ENCODE measurements at regions not wholly inside any gene's neighbourhood (a gene's known extent, or its start where the extent isn't known, plus 50 kb on each side); places are given as distances from the start of the nearest gene placed in this dataset.
"Not testable (repeated sequence)": the region's sequence is repeated elsewhere in the genome, so short reads cannot be mapped to it uniquely, and the experiment has no call there.

DNA sequence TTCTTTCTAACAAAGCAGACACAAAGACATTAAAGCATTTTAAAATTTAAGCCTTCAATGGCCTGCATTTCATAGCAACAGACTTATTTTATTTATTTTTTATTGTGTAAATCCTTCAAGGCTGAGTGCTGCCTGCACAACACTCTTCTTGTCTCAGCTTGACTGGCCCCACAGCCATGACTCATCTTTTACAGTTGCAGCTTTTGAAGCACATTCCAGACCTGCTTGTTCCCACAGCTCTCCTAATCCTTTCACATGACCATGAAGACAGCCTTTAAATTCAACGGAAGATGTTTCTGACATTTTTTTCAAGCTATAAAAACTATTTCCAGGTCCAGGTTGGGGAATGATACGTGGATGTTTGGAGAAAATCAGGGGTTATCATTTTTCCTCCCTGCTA, 276.9 kb upstream of the TACR3 start:
- peak; percentile 10 for DNase-seq (ENCODE audit: low spot score)

DNA sequence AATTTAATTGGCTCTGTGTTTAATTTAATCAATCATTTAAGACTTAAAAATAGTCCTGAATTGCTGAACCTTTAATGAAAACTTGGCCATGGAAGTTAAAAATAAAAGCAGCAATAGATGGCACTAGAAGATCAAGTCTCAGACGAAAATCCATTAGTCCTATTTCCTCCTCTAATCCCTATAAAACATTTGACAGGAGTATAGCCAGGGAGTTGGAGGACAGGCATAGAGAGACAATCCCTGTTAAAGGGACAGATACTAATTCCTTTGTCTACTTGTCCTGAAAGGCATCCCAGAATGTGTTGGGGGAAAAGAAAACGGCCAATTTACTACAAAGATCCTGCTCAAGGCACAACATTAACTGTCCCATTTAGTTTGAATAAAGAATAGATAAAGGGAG, 276.3 kb upstream of the TACR3 start:
- peak; percentile 50 for DNase-seq (ENCODE audit: low spot score)

DNA sequence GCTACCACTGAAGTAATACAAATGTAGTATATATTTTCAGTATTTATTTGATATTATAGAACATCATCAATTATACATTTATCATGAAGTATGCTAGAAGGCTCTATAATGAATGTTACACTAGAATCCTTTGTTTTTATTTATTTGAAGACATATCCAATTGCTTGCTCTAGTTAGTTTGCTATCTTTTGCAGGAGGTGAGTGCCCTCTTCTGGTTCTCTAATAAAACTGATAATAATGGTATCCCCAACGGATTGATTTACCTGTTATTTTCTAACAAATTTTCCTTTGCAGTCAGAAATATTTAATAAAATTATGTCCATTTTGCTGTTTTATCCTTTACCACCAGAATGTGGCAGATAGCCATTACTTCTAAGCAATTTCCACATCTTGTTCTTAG, 274.3 kb upstream of the TACR3 start:
- no peak for DNase-seq (ENCODE audit: low spot score)

GRCh38 chr4:103982454-103982853, 262.7 kb upstream of the TACR3 start:
- DNase-seq (ENCODE audit: low spot score) = no peak

GRCh38 chr4:103948244-103949018, 228.6 kb upstream of the TACR3 start:
- no peak for DNase-seq (ENCODE audit: low spot score)

DNA sequence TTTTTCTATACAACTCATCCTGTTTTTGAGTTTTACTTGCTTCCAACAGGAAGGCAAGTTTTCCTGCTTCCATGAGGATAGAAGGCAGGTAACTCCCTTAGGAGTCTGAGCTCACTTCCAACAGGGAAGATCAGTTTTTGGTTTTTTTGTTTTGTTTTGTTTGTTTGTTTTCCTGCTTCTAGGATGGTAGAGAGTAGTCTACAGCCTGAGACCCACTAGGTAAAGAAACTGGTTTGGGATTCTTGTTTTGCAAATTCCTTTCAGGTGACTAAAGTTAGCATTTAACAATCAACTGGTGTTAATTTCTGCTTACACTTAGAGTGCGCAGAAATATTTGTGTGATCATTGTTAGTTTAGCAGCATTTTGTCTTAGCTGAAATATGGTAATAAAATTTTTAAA, 227.8 kb upstream of the TACR3 start:
- no peak for DNase-seq (ENCODE audit: low spot score)

DNA sequence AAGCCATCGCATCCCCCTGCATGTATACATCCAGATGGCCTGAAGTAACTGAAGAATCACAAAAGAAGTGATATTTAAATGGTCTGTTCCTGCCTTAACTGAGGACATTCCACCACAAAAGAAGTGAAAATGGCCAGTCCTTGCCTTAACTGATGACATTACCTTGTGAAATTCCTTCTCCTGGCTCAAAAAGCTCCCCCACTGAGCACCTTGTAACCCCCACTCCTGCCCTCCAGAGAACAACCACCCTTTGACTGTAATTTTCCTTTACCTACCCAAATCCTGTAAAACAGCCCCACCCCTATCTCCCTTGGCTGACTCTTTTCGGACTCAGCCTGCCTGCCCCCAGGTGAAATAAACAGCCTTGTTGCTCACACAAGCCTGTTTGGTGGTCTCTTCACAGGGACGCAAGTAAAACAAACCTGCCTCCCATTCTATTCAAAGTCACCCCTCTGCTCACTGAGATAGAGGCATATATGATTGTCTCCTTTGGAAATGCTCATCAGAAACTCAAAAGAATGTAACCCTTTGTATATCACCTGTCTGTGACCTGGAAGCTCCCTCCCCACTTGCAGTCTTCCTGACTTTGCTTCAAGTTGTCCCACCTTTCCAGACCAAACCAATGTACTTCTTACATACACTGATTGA, 227.0 kb upstream of the TACR3 start:
- not testable (repeated sequence) for DNase-seq (ENCODE audit: low spot score)

DNA sequence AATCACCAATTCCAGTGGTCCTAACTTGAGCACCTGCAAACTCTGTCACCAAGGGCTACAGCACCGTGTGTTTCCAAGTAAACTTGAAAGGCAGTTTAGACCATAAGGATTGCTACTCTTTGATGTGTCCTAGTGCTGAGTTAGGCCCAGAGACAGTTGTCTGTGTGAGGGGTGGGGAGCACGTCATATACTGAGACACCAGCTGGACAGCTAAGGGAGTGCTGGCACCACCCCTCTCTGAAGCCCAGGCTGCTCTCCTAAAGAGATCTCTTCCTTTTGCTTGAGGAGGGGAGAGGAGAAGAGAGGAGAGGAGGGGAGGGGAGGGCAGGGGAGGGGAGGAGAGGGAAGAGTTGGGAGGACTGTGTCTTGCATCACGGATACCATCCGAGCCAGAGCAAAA, 218.7 kb upstream of the TACR3 start:
- no peak for DNase-seq (ENCODE audit: low spot score)

GRCh38 chr4:103936653-103937145, 216.9 kb upstream of the TACR3 start:
- no peak for DNase-seq (ENCODE audit: low spot score)

DNA sequence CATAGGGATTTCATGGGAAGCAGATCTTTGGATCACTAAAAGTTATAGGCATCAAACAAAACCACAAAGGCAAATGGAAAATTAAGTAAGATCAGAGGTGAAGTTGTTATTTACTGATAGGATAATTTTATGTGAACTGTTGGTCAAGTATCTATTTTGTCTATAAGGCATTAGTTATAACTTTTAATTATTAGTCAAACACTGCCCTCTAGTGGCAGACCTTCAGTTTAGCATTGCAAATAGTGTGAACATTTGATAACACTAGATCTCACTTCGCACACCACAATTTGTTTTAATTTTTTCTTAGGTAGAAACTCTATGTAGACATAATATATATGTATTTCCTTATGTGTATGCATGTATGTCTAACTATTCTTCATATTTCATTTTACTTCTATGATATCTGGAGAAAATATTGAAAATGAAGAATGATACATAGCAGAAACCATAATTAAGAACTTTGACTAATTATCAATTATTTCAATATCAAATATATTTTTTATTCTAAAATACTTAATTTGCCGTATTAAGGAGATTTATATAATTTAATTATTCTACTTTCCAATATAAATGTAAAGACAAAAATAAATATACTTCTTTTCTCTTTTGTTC, 214.5 kb upstream of the TACR3 start:
- DNase-seq (ENCODE audit: low spot score) = peak; percentile 40

DNA sequence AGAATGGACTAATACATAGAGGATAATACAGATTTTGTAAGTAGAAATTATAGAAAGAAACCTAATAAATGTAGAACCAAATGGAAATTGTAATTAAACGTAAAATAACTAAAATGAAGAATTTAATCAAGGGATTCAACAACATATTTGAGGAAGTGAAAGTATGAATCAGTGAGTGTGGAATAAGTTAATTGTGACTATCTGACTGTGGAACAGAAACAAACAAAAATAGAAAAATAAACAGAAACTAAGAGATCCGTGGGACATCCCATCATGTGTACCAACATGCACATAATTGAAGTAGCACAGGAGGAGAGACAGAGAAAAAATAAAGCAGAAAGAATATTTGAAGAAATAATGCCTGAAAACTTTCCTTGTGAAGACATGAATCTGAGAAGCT, 208.6 kb upstream of the TACR3 start:
- DNase-seq (ENCODE audit: low spot score) = no peak

DNA sequence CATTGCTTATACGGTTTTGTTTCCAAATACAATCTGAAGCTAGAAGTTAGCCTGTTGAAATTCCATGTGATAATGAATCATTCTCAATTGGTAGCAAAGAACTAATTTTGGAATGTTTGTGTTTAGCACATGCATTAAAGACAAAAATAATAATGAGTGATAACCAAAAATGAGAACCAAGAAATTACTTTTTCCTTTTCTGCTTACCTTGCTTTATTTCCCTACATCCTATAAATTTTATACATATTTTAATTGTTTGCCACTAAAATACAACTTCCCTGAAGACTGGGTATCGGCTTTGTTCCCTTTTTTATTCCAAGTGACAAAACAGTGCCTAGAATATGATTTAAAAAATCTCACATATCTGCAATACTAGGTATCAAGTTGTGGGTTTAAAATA, 203.8 kb upstream of the TACR3 start:
- DNase-seq (ENCODE audit: low spot score) = no peak

DNA sequence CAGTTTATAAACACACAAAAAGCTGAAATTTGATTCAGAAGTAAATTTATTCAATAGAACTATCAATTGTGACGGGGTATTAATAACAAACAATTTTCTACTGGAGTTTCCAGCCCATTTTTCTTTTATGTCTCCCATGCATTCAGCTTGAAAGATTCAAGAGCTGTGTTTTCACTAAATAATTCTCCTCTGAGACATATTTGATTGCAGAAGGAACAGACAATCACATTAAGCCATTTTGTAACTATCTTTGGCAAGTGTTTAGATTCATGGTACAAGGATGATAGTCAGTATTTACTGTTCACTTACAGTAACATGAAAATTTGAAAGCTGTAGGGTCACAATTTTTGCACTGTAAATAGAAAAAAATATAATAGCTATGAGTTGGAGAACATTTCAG, 198.4 kb upstream of the TACR3 start:
- no peak for DNase-seq (ENCODE audit: low spot score)

DNA sequence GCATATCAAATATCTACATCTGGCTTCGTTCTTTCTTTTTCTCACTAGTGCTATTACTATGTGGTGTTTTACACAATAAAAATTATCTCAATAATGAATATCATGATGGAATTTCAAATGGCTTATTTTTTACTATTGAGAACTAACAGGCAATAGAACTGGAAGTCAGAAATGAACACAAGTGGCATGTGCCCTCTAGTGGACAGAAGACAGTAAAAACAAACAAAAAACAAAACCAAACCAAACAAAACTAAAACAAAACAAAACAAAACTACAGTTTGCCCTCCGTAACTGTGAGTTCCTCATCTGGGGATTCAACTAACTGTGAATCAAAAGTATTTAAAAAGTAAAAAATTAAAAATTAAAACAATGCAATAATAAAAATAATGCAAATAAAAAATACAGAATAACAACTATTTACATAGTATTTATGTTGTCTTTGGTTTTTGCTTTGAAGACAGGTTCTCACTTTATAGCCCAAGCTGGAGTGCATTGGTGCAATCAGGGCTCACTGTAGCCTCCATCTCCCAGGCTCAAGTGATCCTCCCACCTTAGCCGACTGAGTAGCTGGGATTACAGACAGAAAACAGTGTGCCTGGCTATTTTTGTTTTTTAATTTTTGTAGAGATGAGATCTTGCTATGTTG, 195.6 kb upstream of the TACR3 start:
- no peak for DNase-seq (ENCODE audit: low spot score)

- DNase-seq (ENCODE audit: low spot score) = no peak
These were observed 187.6 kb upstream of the TACR3 start for GRCh38 chr4:103907414-103907813.

DNA sequence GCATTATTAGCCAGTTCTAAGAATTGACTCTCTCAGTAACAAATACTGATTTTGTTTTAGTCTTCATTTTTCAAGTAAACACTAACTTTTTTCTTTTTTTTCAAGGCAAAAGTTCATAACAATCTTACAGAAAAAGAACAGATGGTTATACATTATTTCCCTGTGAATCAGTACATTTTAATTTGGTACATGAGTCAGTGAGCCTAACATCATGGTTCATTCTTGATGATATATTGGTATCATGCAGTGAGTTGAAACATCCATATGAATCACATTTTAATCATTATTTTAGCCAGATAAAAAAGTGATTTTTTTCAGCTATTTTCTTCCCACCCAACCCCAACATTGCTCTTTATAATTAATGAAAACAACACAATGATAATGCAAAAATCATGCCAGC, 184.3 kb upstream of the TACR3 start:
- no peak for DNase-seq (ENCODE audit: low spot score)

- no peak for DNase-seq (ENCODE audit: low spot score)
These were observed 182.9 kb upstream of the TACR3 start for GRCh38 chr4:103902730-103903129.

- no peak for DNase-seq (ENCODE audit: low spot score)
These were observed 176.2 kb upstream of the TACR3 start for GRCh38 chr4:103895876-103896465.

- no peak for DNase-seq (ENCODE audit: low spot score)
These were observed 172.8 kb upstream of the TACR3 start for GRCh38 chr4:103892586-103892985.

GRCh38 chr4:103887191-103887590, 167.4 kb upstream of the TACR3 start:
- DNase-seq (ENCODE audit: low spot score) = no peak

GRCh38 chr4:103885152-103885551, 165.4 kb upstream of the TACR3 start:
- DNase-seq (ENCODE audit: low spot score) = no peak

DNA sequence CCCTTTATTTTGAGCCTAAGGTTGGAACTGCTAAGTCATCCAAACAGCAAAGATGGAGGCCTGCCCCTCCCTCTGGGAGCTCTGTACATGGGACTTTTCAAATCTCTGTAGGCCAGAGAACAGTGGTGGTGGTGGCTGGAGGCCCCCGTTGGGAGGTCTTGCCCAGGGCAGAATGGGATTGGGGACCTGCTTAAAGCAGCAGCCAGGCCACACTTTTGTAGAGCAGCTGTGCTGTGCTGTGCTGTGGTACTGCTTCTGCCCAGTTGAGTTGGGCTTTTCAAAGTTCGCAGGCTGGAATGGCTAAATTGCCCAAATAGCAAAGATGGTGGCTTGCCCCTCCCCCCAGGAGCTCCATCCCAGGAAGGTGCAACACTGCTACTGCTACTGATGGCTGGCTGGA, 147.5 kb upstream of the TACR3 start:
- DNase-seq (ENCODE audit: low spot score) = no peak

Measured in putamen (tissue), 1 donor.